ENCODE measurements at regions not wholly inside any gene's neighbourhood (a gene's known extent, or its start where the extent isn't known, plus 50 kb on each side); places are given as distances from the start of the nearest gene placed in this dataset.

DNA sequence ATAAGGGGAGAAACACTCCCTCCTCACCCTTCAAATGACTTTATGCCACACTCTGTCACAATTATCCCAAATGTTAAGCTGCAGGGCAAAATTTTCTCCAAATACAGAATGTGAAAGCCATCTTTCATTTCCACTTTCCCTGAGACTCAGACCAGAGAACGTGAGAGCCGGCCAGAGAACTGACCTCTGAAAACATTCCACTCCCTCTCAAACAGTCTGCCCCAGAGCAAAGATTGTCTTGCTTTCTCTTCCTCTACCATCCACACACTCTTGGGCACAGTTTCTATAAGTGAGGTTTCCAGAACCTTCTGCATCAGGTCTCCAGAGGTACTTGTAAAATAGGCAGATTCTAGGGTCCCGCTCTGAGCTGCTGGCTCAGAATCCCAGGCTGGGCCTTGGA is 278.1 kb downstream of the FRK start:
- CTCF ChIA-PET, result no interaction called here
- no peaks in the 10 kb centered on the region for H3K27me3 ChIP-seq (ENCODE audit: control insufficient read depth, insufficient read depth, low read length)

GRCh38 chr6:115773741-115774140 is 286.9 kb downstream of the FRK start:
- in situ Hi-C loops (cut with HindIII; ENCODE audit: low pct_unique_long_range_greater_than_20kb, low sequenced_read_pairs), result no loop called here
- CTCF ChIA-PET, result no interaction called here
- no TSS peak for BruUV-seq (replicated peaks)
- POLR2A ChIA-PET, result no interaction called here
- no peak for DNase-seq (ENCODE audit: low read depth, low spot score)
- Histone ChIP-seq H3K27me3 (ENCODE audit: control insufficient read depth, insufficient read depth, low read length) (no peaks in the 10 kb centered on the region), H3K27ac (ENCODE audit: low read length) (no peak overlapping the region), H3K4me1 (ENCODE audit: control insufficient read depth, insufficient read depth, low read length) (no peaks in the 10 kb centered on the region), H3K9me3 (ENCODE audit: control insufficient read depth, insufficient read depth, low read depth, low read length) (0 out of 2 replicates have a peak, but pooled peaks cover 3% of the 10 kb centered on the region), H3K36me3 (ENCODE audit: control insufficient read depth, insufficient read depth, low read length) (no peaks in the 10 kb centered on the region), H3K4me3 (ENCODE audit: low read depth in 2 of 2, low read length in 2 of 2) (no peak overlapping the region)
- no peak for TF ChIP-seq TCF7L2 (IDR thresholded peaks at IDR 0.05; ENCODE audit: low read depth, low read length)
- no peak for TF ChIP-seq CTCF (IDR thresholded peaks at IDR 0.05)
- no peak for TF ChIP-seq POLR2AphosphoS5 (IDR thresholded peaks at IDR 0.05; ENCODE audit: low read depth, low read length)
- no peak for TF ChIP-seq REST (IDR thresholded peaks at IDR 0.05; ENCODE audit: insufficient read depth in 1 of 2, low read depth in 2 of 2, low read length in 1 of 2)
- TF ChIP-seq SIN3A (IDR thresholded peaks at IDR 0.05; ENCODE audit: borderline replicate concordance, insufficient read depth, low read depth, low read length), result no peak
- ATAC-seq, result no peak
- intact Hi-C loops (cut with micrococcal nuclease; ENCODE audit: unreplicated experiment), result no loop called here

More for the DNA sequence above, 278.1 kb downstream of the FRK start:
- BruUV-seq (replicated peaks), result no TSS peak
- in situ Hi-C loops (cut with HindIII; ENCODE audit: low pct_unique_long_range_greater_than_20kb, low sequenced_read_pairs) (no loop called here), intact Hi-C loops (cut with micrococcal nuclease; ENCODE audit: unreplicated experiment) (no loop called here)
- POLR2A ChIA-PET, result no interaction called here
- no peak for DNase-seq (ENCODE audit: low read depth, low spot score)
- Histone ChIP-seq H3K4me3 (ENCODE audit: low read depth in 2 of 2, low read length in 2 of 2) (no peak overlapping the region), H3K27ac (ENCODE audit: low read length) (no peak overlapping the region), H3K9me3 (ENCODE audit: control insufficient read depth, insufficient read depth, low read depth, low read length) (no peaks in the 10 kb centered on the region), H3K36me3 (ENCODE audit: control insufficient read depth, insufficient read depth, low read length) (no peaks in the 10 kb centered on the region), H3K4me1 (ENCODE audit: control insufficient read depth, insufficient read depth, low read length) (no peaks in the 10 kb centered on the region)
- TF ChIP-seq CTCF (IDR thresholded peaks at IDR 0.05) (no peak), REST (IDR thresholded peaks at IDR 0.05; ENCODE audit: insufficient read depth in 1 of 2, low read depth in 2 of 2, low read length in 1 of 2) (no peak), POLR2AphosphoS5 (IDR thresholded peaks at IDR 0.05; ENCODE audit: low read depth, low read length) (no peak), SIN3A (IDR thresholded peaks at IDR 0.05; ENCODE audit: borderline replicate concordance, insufficient read depth, low read depth, low read length) (no peak), TCF7L2 (IDR thresholded peaks at IDR 0.05; ENCODE audit: low read depth, low read length) (no peak)
- ATAC-seq, result no peak
